ENCODE measurements at regions not wholly inside any gene's neighbourhood (a gene's known extent, or its start where the extent isn't known, plus 50 kb on each side); places are given as distances from the start of the nearest gene placed in this dataset.
"Not testable (repeated sequence)": the region's sequence is repeated elsewhere in the genome, so short reads cannot be mapped to it uniquely, and the experiment has no call there.

DNA sequence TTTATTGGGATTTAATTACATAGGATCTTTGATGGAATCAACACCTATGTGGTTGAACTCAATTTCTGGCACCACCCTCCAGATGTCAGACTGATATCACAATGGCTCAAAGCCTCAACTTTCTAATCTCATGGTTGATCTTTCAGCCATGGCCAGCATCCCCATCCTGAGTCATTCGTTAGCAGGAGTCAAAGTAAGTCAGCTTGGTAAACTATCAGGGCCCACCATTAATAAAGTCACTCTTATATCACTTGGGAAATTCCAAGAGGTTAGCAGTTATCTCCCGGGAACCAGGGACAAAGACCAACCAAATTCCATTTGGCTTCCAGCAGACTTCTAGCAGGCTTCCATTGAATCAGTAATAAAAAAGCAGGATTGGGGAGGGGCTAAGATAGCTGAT, 50.7 kb upstream of the TNFSF4 start:
- no peak for DNase-seq (ENCODE audit: low read depth, low spot score)

DNA sequence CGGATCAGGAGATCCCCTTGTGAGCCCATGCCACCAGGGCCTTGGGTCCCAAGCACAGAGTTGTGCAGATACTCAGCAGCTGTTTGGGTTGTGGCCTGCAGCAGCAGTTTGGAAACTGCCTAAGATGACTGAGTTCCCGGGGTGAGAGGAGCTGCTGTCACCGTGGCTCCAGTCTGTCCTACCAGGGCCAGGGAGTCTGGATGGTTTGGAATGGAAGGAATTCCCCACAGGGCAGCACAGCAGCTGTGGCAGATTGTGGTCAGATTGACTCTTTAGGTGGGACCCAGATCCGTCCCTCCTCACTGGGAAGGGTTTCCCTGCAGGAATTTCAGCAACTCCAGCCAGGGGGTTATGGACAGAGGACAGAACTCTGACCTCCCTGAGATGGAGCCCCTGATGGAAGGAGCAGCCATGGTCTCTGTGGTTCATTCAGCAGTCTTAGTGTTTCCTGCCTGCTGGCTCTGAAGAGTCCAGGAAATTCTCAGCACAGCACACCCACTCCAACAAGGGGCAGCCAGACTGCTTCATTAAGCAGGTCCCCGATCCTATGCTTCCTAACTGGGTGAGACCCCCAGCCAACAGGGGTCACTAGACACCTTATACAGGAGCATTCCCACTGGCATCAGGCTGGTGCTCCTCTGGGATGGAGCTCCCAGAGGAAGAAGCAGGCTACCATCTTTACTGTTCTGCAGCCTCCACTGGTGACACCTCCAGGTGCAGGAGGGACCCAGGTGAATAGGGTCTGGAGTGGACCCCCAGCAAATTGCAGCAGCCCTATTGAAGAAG, 51.5 kb upstream of the TNFSF4 start:
- DNase-seq (ENCODE audit: low read depth, low spot score): no peak

DNA sequence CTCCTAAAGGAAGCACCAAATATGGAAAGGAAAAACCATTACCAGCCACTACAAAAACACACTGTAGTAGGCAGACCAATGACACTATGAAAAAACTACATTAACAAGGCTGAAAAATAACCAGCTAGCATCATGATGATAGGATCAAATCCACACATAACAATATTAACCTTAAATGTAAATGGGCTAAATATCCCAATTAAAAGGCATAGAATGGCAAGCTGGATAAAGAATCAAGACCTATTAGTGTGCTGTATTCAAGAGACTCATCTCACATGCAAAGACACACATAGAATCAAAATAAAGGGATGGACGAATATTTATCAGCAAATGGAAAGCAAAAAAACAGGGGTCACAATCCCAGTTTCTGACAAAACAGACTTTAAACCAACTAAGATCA, 53.2 kb upstream of the TNFSF4 start:
- DNase-seq (ENCODE audit: low read depth, low spot score): not testable (repeated sequence)

DNA sequence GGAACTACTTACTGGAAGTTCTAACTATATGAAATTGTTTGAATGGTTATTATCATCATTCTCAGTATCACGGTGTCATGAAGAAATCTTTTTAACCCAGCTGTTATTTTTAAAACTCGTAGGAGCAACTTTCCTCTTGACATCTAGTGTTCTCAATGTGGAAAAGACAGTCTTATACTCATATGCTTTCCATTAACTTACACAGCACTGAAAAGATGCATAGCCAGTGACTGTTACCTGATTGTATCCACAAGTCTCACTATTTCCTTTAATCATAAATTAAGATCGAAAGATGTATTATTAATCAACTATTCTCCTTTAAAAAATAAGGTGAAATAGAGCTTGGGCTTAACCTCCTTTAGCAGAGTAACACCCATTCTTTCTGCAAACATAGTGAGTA, 59.7 kb upstream of the TNFSF4 start:
- no peak for DNase-seq (ENCODE audit: low read depth, low spot score)

DNA sequence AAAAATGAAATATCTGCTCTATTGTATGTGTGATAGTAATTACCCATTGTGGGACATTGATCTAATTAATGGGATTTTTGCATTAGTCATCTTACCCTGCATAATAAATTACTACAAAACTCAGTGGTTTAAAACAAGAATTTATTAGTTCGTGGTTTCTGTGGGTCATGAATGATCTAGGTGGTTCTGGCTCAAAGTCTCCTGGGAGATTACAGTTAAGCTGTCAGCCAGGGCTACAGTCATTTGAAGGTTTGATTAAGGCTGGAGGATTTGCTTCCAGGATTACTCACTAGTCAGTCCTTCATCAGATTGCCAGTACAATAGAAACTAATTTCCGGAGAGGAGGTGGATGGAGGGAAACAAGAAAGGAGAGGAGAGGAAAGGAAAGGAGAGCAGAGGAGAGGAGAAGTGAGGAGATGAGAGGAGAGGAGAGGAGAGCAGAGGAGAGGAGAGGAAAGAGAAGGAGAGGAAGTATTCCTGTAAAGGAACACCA, 60.4 kb upstream of the TNFSF4 start:
- no peak for DNase-seq (ENCODE audit: low read depth, low spot score)

DNA sequence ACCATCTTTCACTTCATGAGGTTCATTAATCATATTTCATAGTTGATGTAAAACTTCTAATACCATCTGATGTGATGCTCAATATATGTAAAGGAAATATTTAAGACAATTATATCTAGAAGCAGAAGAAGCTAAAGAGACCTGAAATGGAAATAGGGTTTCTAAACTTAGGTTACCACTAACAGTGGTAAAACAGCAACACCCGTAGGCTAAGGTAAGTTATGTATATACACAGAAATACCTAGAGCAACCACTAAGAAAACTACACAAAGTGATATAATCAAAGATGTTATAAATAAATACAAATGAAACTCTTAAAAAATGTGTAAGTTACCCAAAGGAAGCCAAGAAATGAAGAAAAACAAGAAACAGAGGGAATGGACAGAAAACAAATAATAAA, 61.1 kb upstream of the TNFSF4 start:
- no peak for DNase-seq (ENCODE audit: low read depth, low spot score)

DNA sequence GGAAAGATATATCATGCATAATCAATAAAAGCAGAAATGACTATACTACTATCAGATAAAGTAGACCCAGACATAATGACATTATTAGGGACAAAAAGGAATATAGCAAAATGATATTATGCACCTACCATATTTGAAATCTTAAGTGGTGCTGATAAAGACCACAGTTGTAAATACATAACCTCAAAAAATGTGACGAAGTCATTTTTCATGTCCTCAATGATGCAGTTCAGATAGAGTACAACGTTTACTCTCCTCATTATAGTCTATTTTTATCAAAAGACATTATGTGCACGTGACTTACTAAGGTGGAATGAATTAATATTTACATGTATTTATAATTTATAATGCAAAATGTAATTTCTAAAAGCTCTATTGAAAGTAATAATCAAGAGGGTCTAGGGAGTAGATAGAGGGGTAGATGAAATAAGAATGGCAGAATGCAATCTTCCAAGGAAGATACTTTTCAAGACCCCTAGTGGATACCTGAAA, 61.7 kb upstream of the TNFSF4 start:
- no peak for DNase-seq (ENCODE audit: low read depth, low spot score)

DNA sequence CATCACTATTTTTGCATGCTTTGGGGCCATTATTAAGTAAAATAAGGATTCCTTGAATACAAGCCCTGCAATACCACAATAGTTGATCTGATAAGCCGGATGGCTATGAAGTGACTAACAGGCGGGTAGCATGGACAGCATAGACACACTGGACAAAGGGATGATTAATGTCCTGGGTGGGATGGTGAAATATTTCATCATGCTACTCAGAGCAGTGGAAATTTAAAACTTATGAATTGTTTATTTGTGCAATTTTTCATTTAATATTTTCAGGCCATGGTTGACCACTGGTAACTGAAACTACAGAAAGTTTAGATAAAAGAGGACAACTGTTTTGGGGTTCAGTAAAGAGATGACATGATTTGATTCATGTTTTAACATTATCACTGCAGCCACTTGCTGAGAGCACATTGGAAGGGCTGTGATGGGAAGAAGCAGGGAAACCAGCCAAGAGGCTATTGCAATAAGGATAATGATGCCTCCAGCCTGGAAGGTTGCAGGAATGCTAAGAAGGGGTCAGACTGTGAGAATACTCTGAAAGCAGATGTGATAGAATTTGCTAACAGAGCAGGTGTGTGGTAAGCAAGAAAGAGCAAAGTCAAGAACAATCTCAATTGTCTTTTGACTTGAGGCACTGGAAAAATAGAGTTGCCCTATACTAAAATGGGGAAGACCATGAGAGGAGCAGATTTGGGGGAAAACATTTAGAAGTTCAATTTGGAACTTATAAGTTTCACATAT, 62.5 kb upstream of the TNFSF4 start:
- no peak for DNase-seq (ENCODE audit: low read depth, low spot score)

DNA sequence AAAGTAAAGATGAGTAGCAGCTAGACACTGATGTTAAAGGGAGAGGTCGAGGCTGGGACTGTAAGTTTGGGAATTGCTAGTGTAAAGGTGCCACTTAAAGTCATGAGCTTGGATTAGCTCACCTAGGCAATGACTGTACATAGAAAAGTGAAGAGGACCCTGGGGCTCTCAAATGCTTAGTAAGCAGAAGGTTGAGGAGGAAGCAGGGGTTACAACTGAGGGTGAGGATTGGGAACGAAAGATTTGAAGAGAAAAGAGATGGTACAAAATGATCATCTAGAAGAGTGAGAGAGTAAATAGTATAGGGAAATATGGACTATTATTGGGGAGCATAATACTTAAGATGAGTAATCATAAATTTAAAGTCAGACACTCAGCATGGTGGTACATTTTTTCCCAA, 63.1 kb upstream of the TNFSF4 start:
- no peak for DNase-seq (ENCODE audit: low read depth, low spot score)

DNA sequence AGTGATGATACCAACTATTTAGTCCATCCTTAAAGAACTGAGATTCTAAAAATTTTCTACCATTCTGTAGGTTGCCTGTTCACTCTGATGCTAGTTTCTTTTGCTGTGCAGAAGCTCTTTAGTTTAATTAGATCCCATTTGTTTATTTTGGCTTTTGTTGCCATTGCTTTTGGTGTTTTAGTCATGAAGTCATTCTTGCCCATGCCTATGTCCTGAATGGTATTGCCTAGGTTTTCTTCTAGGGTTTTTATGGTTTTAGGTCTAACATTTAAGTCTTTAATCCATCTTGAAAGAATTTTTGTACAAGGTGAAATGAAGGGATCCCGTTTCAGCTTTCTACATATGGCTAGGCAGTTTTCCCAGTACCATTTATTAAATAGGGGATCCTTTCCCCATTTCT, 63.9 kb upstream of the TNFSF4 start:
- DNase-seq (ENCODE audit: low read depth, low spot score): not testable (repeated sequence)

DNA sequence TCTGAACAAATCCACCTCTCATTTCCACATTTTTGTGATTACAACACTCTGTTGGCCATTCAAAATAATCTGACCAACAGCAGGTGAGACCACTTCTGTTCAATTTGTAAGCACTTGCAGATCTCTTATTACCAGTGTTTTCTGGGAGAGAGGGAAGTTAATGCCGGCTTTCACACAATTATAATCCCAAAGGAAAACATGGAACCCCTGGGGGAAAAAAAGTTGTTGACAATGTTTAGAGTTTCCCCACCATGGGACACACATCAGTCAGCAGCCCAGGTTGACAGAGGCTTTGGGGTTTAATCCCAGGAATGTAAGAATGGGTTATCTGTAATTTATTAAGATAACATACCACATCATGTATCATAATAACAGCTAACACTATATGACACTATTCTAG, 68.4 kb upstream of the TNFSF4 start:
- no peak for DNase-seq (ENCODE audit: low read depth, low spot score)

DNA sequence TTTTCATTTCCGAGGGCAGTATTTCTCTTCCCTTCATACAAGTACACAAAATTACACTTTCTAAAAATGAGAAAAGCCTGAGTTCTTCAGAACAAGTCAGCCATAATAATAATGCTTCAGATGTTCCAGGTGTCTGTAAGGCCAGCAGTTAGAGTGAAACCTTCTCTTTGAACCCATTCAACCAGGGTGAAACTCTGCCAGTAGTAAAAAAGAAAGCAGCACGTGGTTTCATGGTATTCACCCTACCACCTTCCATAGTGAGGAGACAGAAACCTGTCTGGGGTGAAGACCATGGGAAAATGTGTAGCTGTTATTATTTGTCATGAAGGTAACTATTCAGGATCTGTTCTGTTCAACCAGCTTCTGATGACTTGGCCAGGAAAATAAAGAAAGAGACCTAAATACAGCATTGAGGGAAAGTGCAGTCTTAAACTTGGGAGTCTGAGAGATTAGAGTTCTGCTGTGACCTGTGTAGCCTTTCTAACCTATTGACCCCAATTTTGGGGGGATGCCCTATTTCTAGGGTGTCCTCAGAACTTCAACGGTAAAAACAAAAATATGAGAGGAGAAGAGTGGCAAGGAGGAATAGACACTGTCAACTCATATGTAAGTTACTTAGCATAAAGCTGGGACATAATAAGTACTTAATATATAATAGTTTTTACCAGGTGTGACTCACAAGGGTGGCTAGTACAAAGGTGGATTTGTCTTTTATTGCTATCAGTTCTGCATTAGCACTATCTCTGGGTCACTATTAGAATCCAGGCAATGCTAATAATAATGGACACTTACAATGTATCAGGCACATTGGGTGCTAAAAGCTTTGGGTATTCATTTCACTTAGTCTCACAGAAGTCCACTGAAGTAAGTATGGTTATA, 70.0 kb upstream of the TNFSF4 start:
- DNase-seq (ENCODE audit: low read depth, low spot score): no peak

DNA sequence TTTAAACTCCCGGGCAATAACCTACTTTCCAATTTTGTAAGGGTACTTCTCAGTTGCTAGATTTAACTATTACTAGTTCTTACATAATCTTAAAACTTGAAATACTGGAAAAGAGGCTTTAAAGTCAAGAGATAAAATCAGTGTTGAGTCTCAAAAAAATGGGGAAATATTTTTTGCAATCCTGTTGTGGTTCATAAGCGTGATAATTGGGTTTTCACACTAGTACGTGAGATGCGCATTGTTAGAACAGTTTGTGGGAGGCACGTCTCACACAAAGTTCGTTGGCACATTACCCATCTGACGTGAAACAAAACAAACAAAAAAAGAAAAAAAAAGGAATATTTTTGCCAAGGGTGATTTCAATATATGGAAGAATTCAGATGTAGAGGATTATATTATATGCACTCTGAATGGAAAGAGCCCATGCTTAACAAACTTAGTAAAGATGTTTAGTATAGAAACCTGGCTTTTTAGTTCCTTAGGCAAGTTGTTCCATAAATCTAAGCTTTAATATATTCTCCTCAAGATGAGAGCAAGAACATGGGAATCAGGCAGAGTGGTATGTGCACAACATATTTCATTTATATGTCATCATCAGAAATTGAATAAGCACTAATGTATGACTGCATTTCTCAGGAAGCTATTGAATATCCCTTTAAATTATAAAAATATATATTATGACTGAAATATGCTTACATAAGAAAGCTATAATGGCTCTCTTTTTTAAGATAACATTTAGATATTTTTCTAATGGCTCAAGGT, 73.9 kb upstream of the TNFSF4 start:
- no peak for DNase-seq (ENCODE audit: low read depth, low spot score)

DNA sequence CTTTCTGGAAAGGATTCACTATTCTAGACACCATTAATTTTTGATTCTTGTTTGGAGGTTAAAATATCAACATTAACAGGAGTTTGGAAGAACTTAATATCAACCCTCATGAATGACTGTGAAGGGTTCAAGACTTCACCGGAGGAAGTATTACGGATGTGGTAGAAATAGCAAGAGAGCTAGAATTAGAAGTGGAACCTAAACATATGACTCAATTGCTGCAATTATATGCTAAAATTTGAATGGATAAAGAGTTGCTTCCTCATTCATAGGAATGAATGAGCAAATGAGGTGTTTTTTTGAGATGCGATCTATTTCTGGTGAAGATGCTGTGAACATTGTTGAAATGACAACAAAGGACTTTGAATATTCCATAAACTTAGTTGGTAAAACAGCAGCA, 77.9 kb upstream of the TNFSF4 start:
- DNase-seq (ENCODE audit: low read depth, low spot score): no peak

DNA sequence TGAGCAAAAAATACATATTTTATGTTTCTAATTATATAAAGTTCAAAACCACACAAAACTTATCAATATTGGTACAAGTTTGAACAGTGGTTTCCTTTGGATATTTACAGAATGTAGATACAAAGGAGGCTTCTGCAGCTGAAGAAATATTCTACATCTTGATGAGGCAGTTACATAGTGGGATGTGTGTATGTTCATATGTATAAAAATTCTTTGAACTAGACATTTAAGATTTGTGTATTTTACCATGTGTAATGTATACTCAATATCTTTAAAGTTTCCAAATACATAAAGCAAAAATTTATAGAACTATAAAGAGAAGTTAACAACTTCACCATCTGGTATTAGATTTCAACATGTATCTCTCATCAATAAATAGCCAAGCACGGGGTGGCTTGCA, 80.7 kb upstream of the TNFSF4 start:
- DNase-seq (ENCODE audit: low read depth, low spot score): no peak

DNA sequence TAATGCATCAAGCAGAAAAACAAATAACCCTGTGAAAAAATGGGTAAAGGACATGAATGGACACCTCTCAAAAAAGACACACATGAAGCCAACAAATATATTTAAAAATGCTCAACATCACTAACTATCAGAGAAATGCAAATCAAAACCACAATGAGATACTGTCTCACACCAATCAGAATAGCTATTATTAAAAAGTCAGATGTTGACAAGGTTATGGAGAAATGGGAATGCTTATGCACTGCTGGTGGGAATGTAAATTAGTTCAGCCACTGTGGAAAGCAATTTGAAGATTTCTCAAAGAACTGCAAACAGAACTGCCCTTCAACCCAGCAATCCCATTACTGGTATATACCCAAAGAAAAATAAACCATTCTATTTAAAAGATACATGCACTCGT, 86.6 kb upstream of the TNFSF4 start:
- no peak for DNase-seq (ENCODE audit: low read depth, low spot score)

DNA sequence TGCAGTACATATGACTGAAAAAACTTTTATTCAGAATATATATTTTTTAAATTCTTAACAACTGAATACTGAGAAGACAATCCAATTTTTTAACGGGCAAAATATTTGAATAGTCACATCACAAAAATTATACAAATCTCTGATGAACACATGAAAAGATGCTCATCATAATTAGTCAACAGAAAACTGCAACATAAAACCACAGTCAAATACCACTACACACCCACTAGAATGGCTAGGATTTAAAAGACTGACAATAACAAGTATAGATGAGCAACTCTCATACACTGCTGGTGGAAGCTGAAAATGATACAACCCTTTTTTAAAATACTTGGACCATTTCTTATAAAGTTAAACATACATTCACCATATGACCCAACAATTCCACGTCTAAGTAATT, 87.7 kb upstream of the TNFSF4 start:
- no peak for DNase-seq (ENCODE audit: low read depth, low spot score)

DNA sequence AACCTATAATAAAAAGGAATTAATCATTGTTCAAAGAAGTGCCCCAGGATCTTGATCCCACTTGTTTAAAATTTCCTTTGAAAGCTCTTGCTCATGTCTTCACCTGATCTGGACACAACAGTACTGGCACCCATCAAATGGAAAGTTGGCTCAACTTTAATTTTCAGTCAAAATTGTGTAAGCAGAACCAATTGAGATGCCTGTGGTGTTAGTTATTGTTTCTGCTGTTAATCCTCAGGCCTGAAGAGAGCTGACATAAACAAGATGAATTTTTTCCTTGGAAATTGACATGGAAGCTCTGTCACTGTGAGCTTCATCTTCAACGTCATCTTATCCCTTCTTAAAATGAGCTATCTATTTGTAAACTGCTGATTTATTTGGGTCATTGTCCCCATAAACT, 88.3 kb upstream of the TNFSF4 start:
- no peak for DNase-seq (ENCODE audit: low read depth, low spot score)

DNA sequence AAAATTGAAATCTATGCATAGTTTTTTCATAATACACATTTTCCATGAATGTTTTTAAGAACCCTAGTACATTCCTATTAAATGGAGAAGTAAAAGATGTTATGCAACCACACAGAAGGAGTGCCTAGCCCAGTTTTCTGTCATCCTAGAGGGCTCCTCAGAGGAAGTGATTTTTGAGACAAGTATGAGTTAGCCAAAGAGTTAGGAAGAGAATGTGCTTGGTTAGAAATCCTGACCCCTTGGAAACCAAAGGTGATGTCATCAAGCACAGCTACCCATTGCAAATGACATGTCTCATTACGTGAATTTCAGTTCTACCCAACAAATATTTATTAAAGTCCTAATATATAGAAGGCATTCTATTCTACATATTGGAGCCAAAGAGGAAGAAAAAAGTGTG, 88.9 kb upstream of the TNFSF4 start:
- no peak for DNase-seq (ENCODE audit: low read depth, low spot score)

DNA sequence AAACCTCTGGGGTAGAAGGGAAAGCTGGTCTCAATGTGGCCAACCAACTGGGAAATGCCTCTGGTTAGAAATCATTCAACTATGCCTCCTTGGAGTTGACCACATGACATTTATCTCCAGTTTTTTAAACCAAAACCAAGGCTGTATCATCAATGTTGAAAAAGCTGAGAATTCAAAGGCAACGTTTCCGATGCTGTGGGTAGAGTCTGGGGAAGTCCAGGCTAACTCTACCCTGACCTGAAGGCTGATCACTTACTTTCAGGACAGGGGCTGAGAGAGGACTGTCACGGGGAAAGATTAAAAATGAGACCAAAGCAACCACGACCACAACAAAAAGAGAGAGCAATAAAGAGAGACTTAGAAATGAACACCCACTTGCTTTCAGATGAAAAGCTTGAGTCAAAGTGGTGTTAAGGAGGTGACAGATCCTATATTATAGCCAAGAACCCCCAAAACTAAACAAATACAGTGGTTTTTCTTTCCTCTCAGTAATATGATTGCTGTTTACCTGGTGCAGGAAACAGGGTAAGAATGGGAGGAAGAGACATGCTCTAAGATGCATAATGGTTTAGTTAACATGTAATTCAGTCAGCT, 90.8 kb upstream of the TNFSF4 start:
- no peak for DNase-seq (ENCODE audit: low read depth, low spot score)

All from iPS DF 19.7 (cell line).